ENCODE measurements at regions not wholly inside any gene's neighbourhood (a gene's known extent, or its start where the extent isn't known, plus 50 kb on each side); places are given as distances from the start of the nearest gene placed in this dataset.
"Not testable (repeated sequence)": the region's sequence is repeated elsewhere in the genome, so short reads cannot be mapped to it uniquely, and the experiment has no call there.

- no peak for DNase-seq
Measured at GRCh38 chr9:85137696-85138095, 468.2 kb downstream of the NTRK2 start.

GRCh38 chr9:85136987-85137386 lies 467.5 kb downstream of the NTRK2 start:
- no peak for DNase-seq

GRCh38 chr9:85136507-85136906 lies 467.0 kb downstream of the NTRK2 start:
- DNase-seq, result no peak

GRCh38 chr9:85130764-85131163 lies 461.2 kb downstream of the NTRK2 start:
- no peak for DNase-seq

- DNase-seq, result no peak
Measured at GRCh38 chr9:85130260-85130659, 460.7 kb downstream of the NTRK2 start.

- DNase-seq, result no peak
Measured at GRCh38 chr9:85129514-85129913, 460.0 kb downstream of the NTRK2 start.

GRCh38 chr9:85118990-85119755 lies 449.6 kb downstream of the NTRK2 start:
- no peak for DNase-seq

- DNase-seq, result no peak
Measured at GRCh38 chr9:85117831-85118230, 448.3 kb downstream of the NTRK2 start.

GRCh38 chr9:85115473-85115872 lies 445.9 kb downstream of the NTRK2 start:
- DNase-seq, result no peak

GRCh38 chr9:85114799-85115198 lies 445.3 kb downstream of the NTRK2 start:
- DNase-seq, result no peak

- no peak for DNase-seq
Measured at GRCh38 chr9:85112933-85113418, 443.4 kb downstream of the NTRK2 start.

- no peak for DNase-seq
Measured at GRCh38 chr9:85112391-85112790, 442.9 kb downstream of the NTRK2 start.

- DNase-seq, result no peak
Measured at GRCh38 chr9:85108746-85109145, 439.2 kb downstream of the NTRK2 start.

- DNase-seq, result no peak
Measured at GRCh38 chr9:85108229-85108628, 438.7 kb downstream of the NTRK2 start.

- no peak for DNase-seq
Measured at GRCh38 chr9:85089188-85089969, 419.9 kb downstream of the NTRK2 start.

- no peak for DNase-seq
Measured at GRCh38 chr9:85081963-85082362, 412.4 kb downstream of the NTRK2 start.

- DNase-seq, result no peak
Measured at GRCh38 chr9:85079349-85079748, 409.8 kb downstream of the NTRK2 start.

- no peak for DNase-seq
Measured at GRCh38 chr9:85077944-85078343, 408.4 kb downstream of the NTRK2 start.

- not testable (repeated sequence) for DNase-seq
Measured at GRCh38 chr9:85077146-85077545, 407.6 kb downstream of the NTRK2 start.
